GM20000 (cell line): ENCODE measurements at regions not wholly inside any gene's neighbourhood (a gene's known extent, or its start where the extent isn't known, plus 50 kb on each side); places are given as distances from the start of the nearest gene placed in this dataset.

Source experiments
- DNase-seq: peaks from one replicate; pipeline ENCODE4 v3.0.0; 2012; ENCODE audit warnings: low spot score
- TF ChIP-seq, protein P1 (sequence below): IDR thresholded peaks from 2 replicates; pipeline ENCODE4 v1.5.1; 2012; ENCODE audit warnings: mild to moderate bottlenecking, control low read depth; ENCODE audit errors: extremely low read depth, missing control alignments

- TF ChIP-seq, protein P1, sequence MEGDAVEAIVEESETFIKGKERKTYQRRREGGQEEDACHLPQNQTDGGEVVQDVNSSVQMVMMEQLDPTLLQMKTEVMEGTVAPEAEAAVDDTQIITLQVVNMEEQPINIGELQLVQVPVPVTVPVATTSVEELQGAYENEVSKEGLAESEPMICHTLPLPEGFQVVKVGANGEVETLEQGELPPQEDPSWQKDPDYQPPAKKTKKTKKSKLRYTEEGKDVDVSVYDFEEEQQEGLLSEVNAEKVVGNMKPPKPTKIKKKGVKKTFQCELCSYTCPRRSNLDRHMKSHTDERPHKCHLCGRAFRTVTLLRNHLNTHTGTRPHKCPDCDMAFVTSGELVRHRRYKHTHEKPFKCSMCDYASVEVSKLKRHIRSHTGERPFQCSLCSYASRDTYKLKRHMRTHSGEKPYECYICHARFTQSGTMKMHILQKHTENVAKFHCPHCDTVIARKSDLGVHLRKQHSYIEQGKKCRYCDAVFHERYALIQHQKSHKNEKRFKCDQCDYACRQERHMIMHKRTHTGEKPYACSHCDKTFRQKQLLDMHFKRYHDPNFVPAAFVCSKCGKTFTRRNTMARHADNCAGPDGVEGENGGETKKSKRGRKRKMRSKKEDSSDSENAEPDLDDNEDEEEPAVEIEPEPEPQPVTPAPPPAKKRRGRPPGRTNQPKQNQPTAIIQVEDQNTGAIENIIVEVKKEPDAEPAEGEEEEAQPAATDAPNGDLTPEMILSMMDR = no peak
- no peak for DNase-seq
Measured at GRCh38 chr2:8494589-8494988, 187.3 kb upstream of the ID2 start.

DNA sequence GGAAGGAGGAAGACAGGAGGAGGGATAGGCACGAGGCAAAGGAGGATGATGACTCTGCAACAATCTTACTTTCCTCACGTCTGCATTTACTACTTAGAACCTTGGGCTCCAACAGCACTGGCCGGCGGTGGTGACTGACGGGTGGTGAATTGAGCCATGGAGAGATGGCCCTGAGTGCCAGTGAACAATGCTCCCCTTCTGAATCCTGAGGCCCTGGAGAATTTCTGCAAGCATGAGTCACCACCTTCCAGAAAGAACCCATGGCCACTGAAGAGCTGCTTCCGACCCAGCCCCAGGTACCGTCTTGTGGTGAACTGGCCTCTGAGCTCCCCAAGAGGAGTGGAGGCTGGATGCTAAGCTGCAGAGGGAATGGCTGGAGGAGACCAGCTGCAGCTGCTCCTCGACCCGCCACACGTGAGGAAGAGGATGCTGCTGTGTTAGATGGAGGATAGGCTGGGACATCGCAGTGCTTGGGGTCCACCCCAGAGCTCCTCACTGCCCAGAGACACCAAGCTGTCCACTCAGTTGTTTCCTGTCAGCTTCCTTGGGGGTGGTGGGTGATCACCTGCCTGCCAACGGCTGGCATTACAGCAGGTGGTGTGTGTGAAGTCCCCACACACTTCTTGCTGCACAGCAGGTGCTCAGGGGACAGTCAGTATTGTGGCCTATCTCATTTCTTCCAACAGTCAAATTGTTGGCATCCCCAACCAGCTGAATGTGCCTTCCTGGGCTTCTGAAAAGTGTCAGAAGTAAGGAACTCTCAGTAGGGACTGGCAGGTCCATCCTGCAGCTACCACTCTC is 186.5 kb upstream of the ID2 start:
- no peak for DNase-seq
- TF ChIP-seq, protein P1 = no peak

DNA sequence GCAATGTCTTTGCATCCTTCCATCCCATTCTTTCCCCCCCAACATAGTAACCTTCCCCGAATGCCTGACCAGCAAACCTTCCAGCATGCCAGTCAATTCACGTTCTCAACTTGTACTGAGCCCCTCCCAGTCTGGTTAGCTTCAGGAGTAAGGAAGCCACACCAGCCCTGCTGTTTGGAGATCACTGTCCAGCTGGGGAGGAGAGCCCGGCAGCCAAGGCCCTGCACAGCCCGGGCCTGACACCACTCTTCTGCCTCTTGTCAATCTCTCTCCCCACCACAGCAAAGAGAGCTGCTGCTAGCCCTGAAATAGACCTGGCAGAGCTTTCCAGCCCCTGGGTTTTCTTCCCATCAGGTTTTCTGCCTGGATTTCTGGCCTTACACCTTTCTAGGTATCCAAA is 185.8 kb upstream of the ID2 start:
- DNase-seq = no peak
- TF ChIP-seq, protein P1 = no peak

GRCh38 chr2:8496617-8497016 is 185.2 kb upstream of the ID2 start:
- TF ChIP-seq, protein P1 = no peak

DNA sequence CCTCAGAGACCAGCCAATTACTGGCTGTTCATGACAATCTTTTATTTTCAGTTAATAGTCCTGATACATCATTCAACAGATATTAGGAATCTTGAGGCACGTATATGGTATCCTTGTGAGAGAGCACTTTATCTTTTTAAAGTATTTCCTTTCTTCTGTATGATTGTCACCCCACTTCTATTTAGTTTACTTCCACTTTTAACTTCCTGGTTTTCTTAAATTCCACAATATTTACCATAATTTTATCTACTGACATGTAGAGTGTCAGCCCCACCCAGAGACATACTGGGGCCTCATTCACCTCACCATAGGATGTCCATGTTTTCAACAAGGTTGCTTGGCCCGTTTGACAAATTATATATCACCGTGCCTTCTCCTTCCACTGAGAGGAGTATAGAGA is 182.9 kb upstream of the ID2 start:
- TF ChIP-seq, protein P1 = no peak
- no peak for DNase-seq

More at GRCh38 chr2:8496617-8497016, 185.2 kb upstream of the ID2 start:
- DNase-seq = no peak

DNA sequence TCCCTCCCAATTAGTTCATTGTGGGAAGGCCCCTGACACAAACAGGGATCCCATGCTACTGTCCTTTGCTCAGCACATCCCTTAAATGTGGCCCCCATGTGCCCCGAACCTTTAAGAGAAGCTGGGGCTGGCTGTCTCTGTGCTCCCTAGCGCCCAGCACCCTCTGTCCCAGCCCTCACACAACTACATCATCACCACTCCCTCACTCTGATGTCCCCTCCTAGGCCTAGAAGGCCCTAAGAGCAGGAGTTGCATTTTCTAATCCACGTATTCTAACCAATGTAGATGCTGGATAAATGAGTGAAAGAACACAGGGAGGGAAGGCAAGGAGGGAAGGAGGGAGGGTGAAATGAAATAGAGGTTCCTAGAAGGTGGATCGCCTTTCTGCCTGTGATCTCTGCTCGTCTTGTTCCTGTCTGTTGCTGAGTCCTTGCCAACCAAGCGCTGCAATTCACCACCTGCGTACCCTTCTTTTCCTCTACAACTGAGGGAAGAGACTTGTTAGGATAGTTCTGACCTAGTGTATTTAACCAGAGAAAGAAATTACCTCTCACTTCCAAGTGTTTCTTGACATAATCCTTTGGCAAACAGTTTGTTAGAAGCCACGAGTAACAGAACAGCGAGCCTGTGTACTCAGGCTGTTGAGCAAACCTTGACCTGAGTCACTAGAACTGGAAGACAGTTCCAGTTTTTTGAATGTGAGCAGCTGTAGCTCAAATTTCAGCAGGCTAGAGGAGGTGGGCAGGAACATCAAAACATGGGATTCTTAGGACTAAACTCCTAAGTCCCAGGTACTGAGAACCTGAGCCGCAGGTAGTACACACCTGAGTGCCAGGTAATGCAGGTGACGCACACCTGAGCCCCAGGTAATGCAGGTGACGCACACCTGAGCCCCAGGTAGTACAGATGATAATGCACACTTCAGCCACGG is 181.5 kb upstream of the ID2 start:
- no peak for DNase-seq
- TF ChIP-seq, protein P1 = no peak
